Hippocampal formation (tissue), 2 donors: ENCODE measurements at regions not wholly inside any gene's neighbourhood (a gene's known extent, or its start where the extent isn't known, plus 50 kb on each side); places are given as distances from the start of the nearest gene placed in this dataset.

Source experiments
- DNase-seq, 2 donors: peaks; one replicate each; lab custom pipeline; 2025; lab: John Stamatoyannopoulos, UW

GRCh38 chr12:91627225-91627624 is 444.6 kb upstream of the DCN start:
- no peak for DNase-seq

- no peak for DNase-seq
These were observed 440.4 kb upstream of the DCN start for GRCh38 chr12:91622981-91623380.

- DNase-seq: no peak
These were observed 439.4 kb upstream of the DCN start for GRCh38 chr12:91622037-91622436.

GRCh38 chr12:91620992-91621391 is 438.4 kb upstream of the DCN start:
- DNase-seq: peak in 1 of 2 donors; percentile 2

- no peak for DNase-seq
These were observed 437.8 kb upstream of the DCN start for GRCh38 chr12:91620422-91620821.

- no peak for DNase-seq
These were observed 435.7 kb upstream of the DCN start for GRCh38 chr12:91618281-91618680.

GRCh38 chr12:91617818-91618217 is 435.2 kb upstream of the DCN start:
- DNase-seq: no peak

GRCh38 chr12:91616416-91616815 is 433.8 kb upstream of the DCN start:
- DNase-seq: no peak

GRCh38 chr12:91613223-91613779 is 430.7 kb upstream of the DCN start:
- no peak for DNase-seq

- DNase-seq: no peak
These were observed 427.9 kb upstream of the DCN start for GRCh38 chr12:91610561-91610960.

GRCh38 chr12:91609283-91609682 is 426.7 kb upstream of the DCN start:
- no peak for DNase-seq

GRCh38 chr12:91608542-91608941 is 425.9 kb upstream of the DCN start:
- DNase-seq: no peak

- no peak for DNase-seq
These were observed 424.2 kb upstream of the DCN start for GRCh38 chr12:91606662-91607377.

GRCh38 chr12:91604897-91605296 is 422.3 kb upstream of the DCN start:
- no peak for DNase-seq

GRCh38 chr12:91603060-91603459 is 420.4 kb upstream of the DCN start:
- DNase-seq: no peak

GRCh38 chr12:91601054-91601453 is 418.4 kb upstream of the DCN start:
- DNase-seq: no peak

GRCh38 chr12:91594715-91595114 is 412.1 kb upstream of the DCN start:
- DNase-seq: no peak

GRCh38 chr12:91591639-91591987 is 409.0 kb upstream of the DCN start:
- DNase-seq: no peak

- DNase-seq: no peak
These were observed 408.5 kb upstream of the DCN start for GRCh38 chr12:91590966-91591638.

- DNase-seq: no peak
These were observed 406.3 kb upstream of the DCN start for GRCh38 chr12:91588874-91589454.

- DNase-seq: no peak
These were observed 403.4 kb upstream of the DCN start for GRCh38 chr12:91586015-91586414.

- no peak for DNase-seq
These were observed 400.2 kb upstream of the DCN start for GRCh38 chr12:91582811-91583210.
